MCF 10A (cell line): ENCODE measurements at regions not wholly inside any gene's neighbourhood (a gene's known extent, or its start where the extent isn't known, plus 50 kb on each side); places are given as distances from the start of the nearest gene placed in this dataset.

Experiments
- BruUV-seq: library from RNA; stranded (reverse); fragments of 400-500 nt; replicated peaks from 2 replicates; lab custom pipeline; 2021; lab: Mats Ljungman, UMichigan
- CTCF ChIA-PET: fragments of 300-600 bp; sonication (Branson Sonifier 250); formaldehyde crosslinking; extraction: SDS; loops from one replicate; lab custom pipeline; 2021; ENCODE audit warnings: antibody characterized with exemption, inconsistent platforms; lab: Yijun Ruan, JAX
- POLR2A ChIA-PET: fragments of 300-600, 350-650 bp; sonication (Branson Sonifier 250); formaldehyde crosslinking; extraction: SDS; loops from one replicate; lab custom pipeline; 2020; ENCODE audit warnings: antibody characterized with exemption, inconsistent platforms; lab: Yijun Ruan, JAX
- DNase-seq: peaks from one replicate; pipeline ENCODE4 v3.0.0-alpha.2; 2018; ENCODE audit not compliant: unreplicated experiment
- H3K27ac Mint-ChIP-seq: one replicate; pipeline ENCODE4 v1.8.0; 2022; ENCODE audit warnings: mild to moderate bottlenecking, low read depth, mixed read lengths; ENCODE audit not compliant: unreplicated experiment
- H3K27me3 Mint-ChIP-seq: one replicate; pipeline ENCODE4 v1.8.0; 2022; ENCODE audit warnings: mixed read lengths; ENCODE audit not compliant: insufficient read depth, unreplicated experiment
- H3K36me3 Mint-ChIP-seq: one replicate; pipeline ENCODE4 v1.8.0; 2022; ENCODE audit warnings: mild to moderate bottlenecking, moderate library complexity, mixed read lengths; ENCODE audit not compliant: insufficient read depth, unreplicated experiment
- H3K4me1 Mint-ChIP-seq: one replicate; pipeline ENCODE4 v1.8.0; 2022; ENCODE audit warnings: mixed read lengths; ENCODE audit not compliant: insufficient read depth, unreplicated experiment
- H3K4me3 Mint-ChIP-seq: one replicate; pipeline ENCODE4 v1.8.0; 2022; ENCODE audit warnings: mild to moderate bottlenecking, moderate library complexity, mixed read lengths; ENCODE audit not compliant: unreplicated experiment
- H3K9me3 Mint-ChIP-seq: one replicate; pipeline ENCODE4 v1.8.0; 2022; ENCODE audit warnings: mixed read lengths; ENCODE audit not compliant: unreplicated experiment
- CTCF ChIP-seq: fragments of 200-600 bp; IDR thresholded peaks from one replicate; pipeline ENCODE4 v1.8.0; 2022; ENCODE audit warnings: antibody characterized with exemption, mild to moderate bottlenecking; ENCODE audit not compliant: unreplicated experiment
- intact Hi-C: fragments of 100-400 bp; cut with micrococcal nuclease; formaldehyde crosslinking; loops from 2 replicates; pipeline ENCODE4 v1.14.1; 2022

GRCh38 chr15:93206893-93207292 lies 117.9 kb upstream of the RGMA start:
- Mint-ChIP-seq H3K4me3 (no peak overlapping the region), H3K4me1 (peaks cover 15% of the 10 kb centered on the region), H3K27ac (no peak overlapping the region), H3K9me3 (no peaks in the 10 kb centered on the region), H3K36me3 (no peaks in the 10 kb centered on the region), H3K27me3 (no peaks in the 10 kb centered on the region)
- no peak for TF ChIP-seq CTCF
- BruUV-seq: no TSS peak
- ChIA-PET CTCF (interaction anchor here (0.6 to 1.0 kb wide), 2 partner anchors 13 to 22 kb away, joined by 3 read pairs; no protein-coding TSS in a partner anchor), POLR2A (interaction anchor here (0.6 kb wide), 1 partner anchor 10 kb away, joined by 4 read pairs; no protein-coding TSS in a partner anchor)
- intact Hi-C loops: no loop called here
- DNase-seq: no peak

GRCh38 chr15:93205413-93205812 lies 116.4 kb upstream of the RGMA start:
- TF ChIP-seq CTCF: no peak
- no peaks in the 10 kb centered on the region for H3K9me3 Mint-ChIP-seq
- no peak overlapping the region for H3K4me3 Mint-ChIP-seq
- intact Hi-C loops: no loop called here
- no TSS peak for BruUV-seq
- H3K27ac Mint-ChIP-seq: no peak overlapping the region
- no peak for DNase-seq
- no peaks in the 10 kb centered on the region for H3K27me3 Mint-ChIP-seq
- H3K4me1 Mint-ChIP-seq: peaks cover 7% of the 10 kb centered on the region
- ChIA-PET POLR2A (no interaction called here), CTCF (interaction anchor here (0.6 kb wide), 1 partner anchor 625 kb away, joined by 3 read pairs; no protein-coding TSS in a partner anchor)
- H3K36me3 Mint-ChIP-seq: no peaks in the 10 kb centered on the region

- Mint-ChIP-seq H3K4me1 (no peaks in the 10 kb centered on the region), H3K9me3 (peaks cover 10% of the 10 kb centered on the region)
- no peak for TF ChIP-seq CTCF
These were observed 114.0 kb upstream of the RGMA start for GRCh38 chr15:93203036-93203435.

GRCh38 chr15:93202405-93202804 lies 113.4 kb upstream of the RGMA start:
- Mint-ChIP-seq H3K27ac (no peak overlapping the region), H3K4me1 (no peaks in the 10 kb centered on the region)
- CTCF ChIA-PET: interaction anchor here (0.6 to 1.2 kb wide), 2 partner anchors 917 to 972 kb away, joined by 3 read pairs; no protein-coding TSS in a partner anchor

More at GRCh38 chr15:93203036-93203435, 114.0 kb upstream of the RGMA start:
- no peak for DNase-seq
- intact Hi-C loops: no loop called here
- ChIA-PET CTCF (interaction anchor here (0.6 to 1.2 kb wide), 2 partner anchors 917 to 971 kb away, joined by 3 read pairs; no protein-coding TSS in a partner anchor), POLR2A (no interaction called here)
- no peaks in the 10 kb centered on the region for H3K36me3 Mint-ChIP-seq
- H3K27ac Mint-ChIP-seq: no peak overlapping the region
- H3K27me3 Mint-ChIP-seq: no peaks in the 10 kb centered on the region
- no TSS peak for BruUV-seq
- no peak overlapping the region for H3K4me3 Mint-ChIP-seq

More at GRCh38 chr15:93202405-93202804, 113.4 kb upstream of the RGMA start:
- H3K4me3 Mint-ChIP-seq: no peak overlapping the region
- POLR2A ChIA-PET: no interaction called here
- no peaks in the 10 kb centered on the region for H3K36me3 Mint-ChIP-seq
- DNase-seq: no peak
- no peaks in the 10 kb centered on the region for H3K27me3 Mint-ChIP-seq
- BruUV-seq: no TSS peak
- TF ChIP-seq CTCF: no peak
- peaks cover 16% of the 10 kb centered on the region for H3K9me3 Mint-ChIP-seq
- intact Hi-C loops: no loop called here
